NCI-H226 (cell line): ENCODE measurements at regions not wholly inside any gene's neighbourhood (a gene's known extent, or its start where the extent isn't known, plus 50 kb on each side); places are given as distances from the start of the nearest gene placed in this dataset.

Experiments used
- DNase-seq: peaks from one replicate; pipeline ENCODE4 v3.0.0-alpha.2; 2015

GRCh38 chr4:74878323-74878722, 54.6 kb upstream of the PARM1 start:
- DNase-seq: no peak

- no peak for DNase-seq
Measured at GRCh38 chr4:74875451-74875850, 57.5 kb upstream of the PARM1 start.

- peak; percentile 43 for DNase-seq
Measured at GRCh38 chr4:74874753-74875367, 58.1 kb upstream of the PARM1 start.

GRCh38 chr4:74873545-74874301, 59.2 kb upstream of the PARM1 start:
- no peak for DNase-seq

GRCh38 chr4:74858921-74859562, 64.7 kb upstream of the BTC start:
- DNase-seq: no peak

- no peak for DNase-seq
Measured at GRCh38 chr4:74855879-74856278, 61.6 kb upstream of the BTC start.

GRCh38 chr4:74848774-74849173, 54.5 kb upstream of the BTC start:
- DNase-seq: no peak

- no peak for DNase-seq
Measured at GRCh38 chr4:74845834-74846233, 51.5 kb upstream of the BTC start.
